ENCODE measurements at regions not wholly inside any gene's neighbourhood (a gene's known extent, or its start where the extent isn't known, plus 50 kb on each side); places are given as distances from the start of the nearest gene placed in this dataset.

DNA sequence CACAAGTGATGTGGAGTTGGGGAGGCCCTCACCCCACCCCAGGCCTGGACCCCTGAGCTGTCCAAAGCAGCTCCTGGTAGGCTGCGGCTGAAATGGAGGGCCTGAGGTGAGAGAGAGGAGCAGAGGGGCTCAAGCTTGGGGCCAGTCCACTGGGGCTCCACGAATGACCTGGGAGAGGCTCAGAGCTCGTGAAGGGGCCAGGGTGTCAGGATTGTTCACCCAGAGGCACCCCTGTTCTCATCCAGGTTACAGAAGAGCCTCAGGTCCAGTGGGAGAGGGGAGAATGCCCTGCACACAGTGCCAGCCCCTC lies 102.2 kb upstream of the RET start:
- TF ChIP-seq CTCF (IDR thresholded peaks at IDR 0.05) = no peak
- no peak for TF ChIP-seq POLR2A (IDR thresholded peaks at IDR 0.05)

Measured in suprapubic skin (tissue), 3 donors.